ENCODE measurements at regions not wholly inside any gene's neighbourhood (a gene's known extent, or its start where the extent isn't known, plus 50 kb on each side); places are given as distances from the start of the nearest gene placed in this dataset.

DNA sequence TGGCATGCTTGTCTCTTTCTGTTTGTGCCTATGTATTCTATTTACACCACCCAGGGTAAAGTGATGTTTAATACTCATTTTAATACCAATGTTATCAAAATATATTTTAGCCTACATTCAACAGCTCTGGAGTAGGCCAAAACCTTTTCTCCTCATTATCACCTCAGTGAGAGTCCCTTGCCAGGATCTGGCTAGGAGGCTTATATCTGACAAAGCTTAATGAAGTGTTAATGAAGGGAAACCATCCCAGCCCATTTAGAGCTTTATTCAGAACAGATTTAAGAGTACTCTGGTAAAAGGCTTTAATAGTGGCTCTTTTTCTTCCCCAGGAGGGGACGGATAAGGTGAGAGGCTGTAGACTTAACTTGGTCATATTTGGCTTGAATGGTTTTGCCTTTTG lies 137.6 kb downstream of the GRIN2B start:
- TF ChIP-seq, protein P1, sequence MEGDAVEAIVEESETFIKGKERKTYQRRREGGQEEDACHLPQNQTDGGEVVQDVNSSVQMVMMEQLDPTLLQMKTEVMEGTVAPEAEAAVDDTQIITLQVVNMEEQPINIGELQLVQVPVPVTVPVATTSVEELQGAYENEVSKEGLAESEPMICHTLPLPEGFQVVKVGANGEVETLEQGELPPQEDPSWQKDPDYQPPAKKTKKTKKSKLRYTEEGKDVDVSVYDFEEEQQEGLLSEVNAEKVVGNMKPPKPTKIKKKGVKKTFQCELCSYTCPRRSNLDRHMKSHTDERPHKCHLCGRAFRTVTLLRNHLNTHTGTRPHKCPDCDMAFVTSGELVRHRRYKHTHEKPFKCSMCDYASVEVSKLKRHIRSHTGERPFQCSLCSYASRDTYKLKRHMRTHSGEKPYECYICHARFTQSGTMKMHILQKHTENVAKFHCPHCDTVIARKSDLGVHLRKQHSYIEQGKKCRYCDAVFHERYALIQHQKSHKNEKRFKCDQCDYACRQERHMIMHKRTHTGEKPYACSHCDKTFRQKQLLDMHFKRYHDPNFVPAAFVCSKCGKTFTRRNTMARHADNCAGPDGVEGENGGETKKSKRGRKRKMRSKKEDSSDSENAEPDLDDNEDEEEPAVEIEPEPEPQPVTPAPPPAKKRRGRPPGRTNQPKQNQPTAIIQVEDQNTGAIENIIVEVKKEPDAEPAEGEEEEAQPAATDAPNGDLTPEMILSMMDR (IDR thresholded peaks at IDR 0.05; ENCODE audit: extremely low read depth, missing control alignments) = no peak
- DNase-seq (ENCODE audit: low spot score) = no peak

DNA sequence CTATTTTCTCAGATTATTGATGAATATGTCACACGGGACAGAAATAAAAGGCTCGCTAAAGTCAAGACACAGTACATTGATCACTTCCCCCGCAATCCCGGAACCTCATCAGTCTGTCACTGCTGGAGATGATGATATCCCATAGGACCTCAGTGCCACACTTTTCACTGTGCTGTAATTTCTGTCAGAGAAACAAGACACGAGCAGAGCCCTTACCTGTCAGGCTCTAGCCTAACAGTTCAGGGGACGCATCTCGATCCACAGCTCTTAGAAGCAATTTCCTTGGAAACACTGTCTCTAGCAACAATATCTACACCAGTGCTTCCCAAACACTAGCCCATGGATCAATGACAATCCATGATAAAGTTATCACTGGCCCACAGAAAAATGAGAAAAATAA lies 140.0 kb downstream of the GRIN2B start:
- DNase-seq (ENCODE audit: low spot score) = no peak
- TF ChIP-seq, protein P1 (IDR thresholded peaks at IDR 0.05; ENCODE audit: extremely low read depth, missing control alignments) = no peak

DNA sequence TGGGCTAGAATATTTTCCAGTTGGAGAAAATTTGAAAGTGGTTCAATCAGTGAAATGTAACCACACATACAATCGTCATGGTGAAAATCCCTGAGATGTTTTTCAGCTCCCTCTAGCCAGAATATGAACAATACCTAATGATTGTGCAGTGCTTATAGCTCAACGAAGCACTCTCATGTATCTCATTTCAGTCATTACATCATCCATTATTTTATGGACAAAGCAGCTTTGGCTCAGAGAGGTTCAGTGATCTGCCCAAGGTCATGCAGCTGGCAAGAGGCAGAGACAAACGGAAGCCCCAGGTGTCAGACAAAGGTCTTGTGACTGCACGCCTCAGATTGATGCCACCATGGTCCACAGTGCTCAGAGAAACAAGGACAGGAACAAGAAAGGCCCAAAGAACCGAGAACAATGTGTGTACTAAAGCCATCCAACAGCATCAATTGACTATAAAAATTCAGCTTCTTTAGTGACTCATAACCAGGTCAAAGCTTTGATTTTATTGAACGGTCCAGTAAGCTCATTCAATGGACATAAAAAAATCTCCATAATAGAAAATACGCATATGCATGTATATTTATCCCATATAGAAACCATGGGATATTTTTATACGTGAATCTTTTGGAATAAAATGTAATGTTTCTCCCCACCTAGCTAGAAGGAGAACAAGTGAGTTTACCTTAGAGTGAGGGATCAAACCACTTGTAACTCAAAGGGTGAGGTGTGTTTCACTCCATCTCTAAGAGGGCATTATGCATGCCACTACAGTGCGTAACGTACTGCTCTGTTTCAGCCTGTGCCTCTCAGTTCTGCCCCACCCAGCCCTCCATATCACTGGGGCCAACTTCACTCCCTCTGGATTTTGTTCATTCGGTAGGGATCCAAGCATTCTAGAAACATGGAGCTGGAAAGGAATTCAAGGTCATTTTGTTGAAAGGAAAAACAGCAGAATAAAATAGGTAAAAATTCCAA lies 141.8 kb downstream of the GRIN2B start:
- TF ChIP-seq, protein P1 (IDR thresholded peaks at IDR 0.05; ENCODE audit: extremely low read depth, missing control alignments) = no peak
- DNase-seq (ENCODE audit: low spot score) = no peak

DNA sequence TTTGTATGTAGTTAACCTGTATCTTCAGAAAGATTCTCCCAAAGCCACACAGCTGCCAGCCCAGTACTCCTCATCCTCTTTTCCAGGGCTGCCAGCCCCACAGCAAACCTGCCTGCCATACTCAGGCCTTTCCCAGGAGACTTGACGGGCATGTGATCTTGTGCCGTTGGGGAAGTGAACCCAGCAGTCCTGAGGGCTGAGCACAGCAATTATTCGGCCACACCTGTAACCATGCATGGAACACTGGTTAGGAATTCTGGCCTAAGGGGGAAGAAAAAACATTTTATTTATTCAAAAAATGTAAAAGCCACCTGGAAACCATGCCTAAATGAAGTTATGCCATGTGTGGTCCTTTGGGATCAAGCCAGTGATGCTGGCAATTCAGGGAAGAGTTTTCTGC lies 145.3 kb downstream of the GRIN2B start:
- DNase-seq (ENCODE audit: low spot score) = no peak
- TF ChIP-seq, protein P1 (IDR thresholded peaks at IDR 0.05; ENCODE audit: extremely low read depth, missing control alignments) = no peak

DNA sequence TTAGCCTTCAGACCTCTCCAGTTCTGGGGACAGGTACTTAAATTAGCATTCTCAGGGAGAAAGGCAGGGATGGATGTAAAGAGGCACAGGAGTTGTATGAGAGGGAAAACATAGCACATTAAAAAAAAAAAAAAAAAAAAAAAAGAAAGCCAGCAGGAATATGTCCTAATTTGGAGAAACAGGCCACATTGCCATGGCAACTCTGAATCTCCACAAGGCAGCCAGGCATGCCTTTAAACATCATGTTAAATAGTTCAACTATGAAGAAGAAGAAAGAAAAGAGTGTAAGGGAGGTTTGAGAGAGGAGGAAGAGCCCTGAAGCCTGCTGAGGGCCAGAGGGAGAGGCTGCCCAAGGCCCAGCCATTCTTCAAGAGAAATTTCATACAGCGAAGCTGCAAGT lies 145.8 kb downstream of the GRIN2B start:
- DNase-seq (ENCODE audit: low spot score) = no peak
- TF ChIP-seq, protein P1 (IDR thresholded peaks at IDR 0.05; ENCODE audit: extremely low read depth, missing control alignments) = no peak

DNA sequence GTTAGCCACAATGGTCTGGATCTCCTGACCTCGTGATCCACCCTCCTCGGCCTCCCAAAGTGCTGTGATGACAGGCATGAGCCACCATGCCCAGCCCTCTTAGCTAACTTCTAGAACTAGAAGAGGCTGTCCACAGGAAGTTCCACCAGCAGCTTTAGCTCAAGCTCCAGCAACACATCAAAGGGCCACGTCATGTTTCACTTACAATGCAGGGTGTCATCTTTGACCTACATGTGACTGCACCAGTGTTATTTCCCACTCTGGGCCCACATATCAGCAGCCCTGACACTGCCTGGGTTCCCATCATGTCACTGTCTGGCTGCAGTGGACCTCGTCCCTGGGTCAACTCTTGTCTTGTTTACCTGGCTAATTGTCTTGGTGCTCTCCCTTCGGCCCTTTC lies 147.2 kb downstream of the GRIN2B start:
- TF ChIP-seq, protein P1 (IDR thresholded peaks at IDR 0.05; ENCODE audit: extremely low read depth, missing control alignments) = no peak
- no peak for DNase-seq (ENCODE audit: low spot score)

DNA sequence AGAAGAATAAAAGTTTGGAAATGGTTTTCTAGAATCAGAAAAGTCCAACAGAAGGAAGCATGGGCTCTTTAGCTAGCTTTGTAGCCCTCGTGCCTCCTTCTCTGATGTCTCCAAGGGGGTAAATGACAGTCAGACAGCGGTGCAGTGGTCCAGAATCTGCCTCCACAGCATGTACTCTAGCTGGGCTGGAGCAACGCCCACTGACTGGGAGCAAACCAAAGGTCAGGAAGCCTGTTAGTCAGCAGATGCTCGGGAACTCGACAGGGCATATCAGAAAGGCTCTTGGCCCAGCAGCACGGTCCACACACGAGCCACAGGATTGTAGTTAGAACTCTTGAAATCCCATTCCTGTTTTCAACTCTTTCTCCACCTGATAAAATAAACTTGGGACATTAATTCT lies 164.3 kb downstream of the GRIN2B start:
- no peak for DNase-seq (ENCODE audit: low spot score)
- TF ChIP-seq, protein P1 (IDR thresholded peaks at IDR 0.05; ENCODE audit: extremely low read depth, missing control alignments) = no peak
